GM12878 (cell line): ENCODE measurements at regions not wholly inside any gene's neighbourhood (a gene's known extent, or its start where the extent isn't known, plus 50 kb on each side); places are given as distances from the start of the nearest gene placed in this dataset.
"Not testable (repeated sequence)": the region's sequence is repeated elsewhere in the genome, so short reads cannot be mapped to it uniquely, and the experiment has no call there.

ENCODE experiments used
- ATAC-seq: fragments of 200-7000 bp; cut with Tn5 transposase; 3 replicates; pipeline ENCODE4 v1.9.1; 2020; ENCODE audit warnings: mild to moderate bottlenecking, moderate library complexity
- BruUV-seq: library from RNA; stranded (reverse); fragments of 400-500 nt; replicated peaks from 2 replicates; lab custom pipeline; 2021; lab: Mats Ljungman, UMichigan
- CTCF ChIA-PET: fragments of 300-600 bp; sonication (Branson Sonifier 250); formaldehyde crosslinking; extraction: SDS; loops from one replicate; lab custom pipeline; 2021; ENCODE audit warnings: inconsistent platforms; lab: Yijun Ruan, JAX
- POLR2A ChIA-PET: fragments of 350-600 bp; formaldehyde crosslinking; extraction: SDS; loops from one replicate; lab custom pipeline; 2021; ENCODE audit warnings: inconsistent platforms; lab: Charles Lee
- RAD21 ChIA-PET: fragments of 300-600 bp; sonication (Branson Sonifier 250); formaldehyde crosslinking; loops from one replicate; lab custom pipeline; 2023; ENCODE audit warnings: antibody characterized with exemption; ENCODE audit not compliant: unreplicated experiment; lab: Charles Lee
- SMC1A ChIA-PET: fragments of 300-600 bp; sonication (Branson Sonifier 250); formaldehyde crosslinking; loops from one replicate; lab custom pipeline; 2023; ENCODE audit not compliant: unreplicated experiment, uncharacterized antibody; lab: Charles Lee
- DNase-seq: peaks from one replicate; pipeline ENCODE4 v3.0.0-alpha.2; 2011; ENCODE audit warnings: low read depth, low spot score
- FAIRE-seq: peaks from 3 replicates; lab custom pipeline; 2011; peaks lifted over from hg19 to GRCh38; lab: Jason Lieb, UNC
- H2AFZ ChIP-seq: 2 replicates; pipeline ENCODE4 v1.6.0; 2011; ENCODE audit warnings: low read depth, low read length, control low read depth; ENCODE audit not compliant: control insufficient read depth
- H3K27ac ChIP-seq: 2 replicates; pipeline ENCODE4 v1.5.1; 2011; ENCODE audit warnings: control low read depth; ENCODE audit not compliant: control insufficient read depth, insufficient read depth
- H3K27me3 ChIP-seq, 2 experiments: replicated peaks in 1 of 2; 2 replicates each; pipeline versions ENCODE4 v1.6.0 to v1.6.1; 2011; ENCODE audit warnings: low read length in 1 of 2; ENCODE audit not compliant: control insufficient read depth in 2 of 2, insufficient read depth in 2 of 2
- H3K36me3 ChIP-seq, 2 experiments: 2 replicates each; pipeline ENCODE4 v1.5.1; 2011; ENCODE audit warnings: low read length in 1 of 2; ENCODE audit not compliant: control insufficient read depth in 2 of 2, insufficient read depth in 2 of 2
- H3K4me1 ChIP-seq: 2 replicates; pipeline ENCODE4 v1.6.1; 2011; ENCODE audit warnings: mild to moderate bottlenecking, low read length, moderate library complexity, mixed read lengths; ENCODE audit not compliant: control insufficient read depth, insufficient read depth
- H3K4me2 ChIP-seq: 2 replicates; pipeline ENCODE4 v1.6.0; 2011; ENCODE audit warnings: control low read depth; ENCODE audit not compliant: control insufficient read depth, insufficient read depth
- H3K4me3 ChIP-seq: fragments of 200-600 bp; sonication (generic); 2 replicates; pipeline ENCODE4 v1.5.1; 2016
- H3K79me2 ChIP-seq: 2 replicates; pipeline ENCODE4 v1.6.0; 2011; ENCODE audit warnings: low read length; ENCODE audit not compliant: control insufficient read depth, insufficient read depth
- H3K9ac ChIP-seq: 2 replicates; pipeline ENCODE4 v1.8.0; 2011; ENCODE audit warnings: low read length, control low read depth, mixed read lengths; ENCODE audit not compliant: control insufficient read depth, insufficient read depth
- H3K9me3 ChIP-seq: replicated peaks from 3 replicates; pipeline ENCODE4 v1.5.1; 2011; ENCODE audit warnings: mild to moderate bottlenecking, low read length; ENCODE audit not compliant: control insufficient read depth, insufficient read depth
- H4K20me1 ChIP-seq: 2 replicates; pipeline ENCODE4 v1.6.0; 2011; ENCODE audit not compliant: control insufficient read depth, insufficient read depth
- CHD1 ChIP-seq: IDR thresholded peaks from 2 replicates; pipeline ENCODE4 v1.6.1; 2012; ENCODE audit warnings: low read depth, low read length, improper control_type of control experiment
- STAT3 ChIP-seq: IDR thresholded peaks from 2 replicates; pipeline ENCODE4 v1.6.1; 2011; ENCODE audit warnings: low read depth, low read length, improper control_type of control experiment
- WGBS: methylation state at CpG from one replicate; pipeline ENCODE4 v1.1.6; 2016; ENCODE audit warnings: low lambda C conversion rate; ENCODE audit not compliant: insufficient replicate concordance, insufficient coverage; ENCODE audit errors: missing lambda C conversion rate; 5-methylcytosine and 5-hydroxymethylcytosine counted together
- in situ Hi-C: fragments of 300-500 bp; cut with MboI; formaldehyde crosslinking; loops from 9 replicates; pipeline ENCODE4 v1.14.3; 2018; ENCODE audit warnings: mixed read lengths
- intact Hi-C: fragments of 100-400 bp; cut with micrococcal nuclease; formaldehyde crosslinking; loops from one replicate; pipeline ENCODE4 v1.14.2; 2022; ENCODE audit not compliant: unreplicated experiment
- TF ChIP-seq, protein P1 (sequence below): fragments of 450-650 bp; IDR thresholded peaks from 2 replicates; pipeline ENCODE4 v1.6.1; 2018; ENCODE audit warnings: borderline replicate concordance, mild to moderate bottlenecking; ENCODE audit not compliant: partially characterized antibody

DNA sequence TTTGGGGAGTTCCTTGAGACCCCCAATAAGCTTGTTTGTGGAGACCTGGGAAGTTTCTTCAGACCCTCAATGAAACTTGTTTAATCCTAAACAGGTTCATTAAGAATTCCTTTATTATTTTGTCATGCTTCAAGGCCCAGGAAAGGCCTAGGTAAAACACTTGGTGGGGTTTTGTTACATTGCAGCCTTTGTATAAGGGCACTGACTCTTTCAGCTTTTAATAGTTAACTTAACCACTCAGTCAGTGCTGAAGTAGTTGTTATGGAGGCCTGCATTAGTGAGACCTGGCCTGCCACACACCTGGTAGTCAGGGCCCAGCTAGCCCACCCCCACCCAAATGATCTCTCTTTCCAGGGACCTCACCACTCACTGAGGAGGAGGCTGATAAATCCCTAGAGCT is 103.7 kb downstream of the FCRL5 start (continued):
- TF ChIP-seq, protein P1, sequence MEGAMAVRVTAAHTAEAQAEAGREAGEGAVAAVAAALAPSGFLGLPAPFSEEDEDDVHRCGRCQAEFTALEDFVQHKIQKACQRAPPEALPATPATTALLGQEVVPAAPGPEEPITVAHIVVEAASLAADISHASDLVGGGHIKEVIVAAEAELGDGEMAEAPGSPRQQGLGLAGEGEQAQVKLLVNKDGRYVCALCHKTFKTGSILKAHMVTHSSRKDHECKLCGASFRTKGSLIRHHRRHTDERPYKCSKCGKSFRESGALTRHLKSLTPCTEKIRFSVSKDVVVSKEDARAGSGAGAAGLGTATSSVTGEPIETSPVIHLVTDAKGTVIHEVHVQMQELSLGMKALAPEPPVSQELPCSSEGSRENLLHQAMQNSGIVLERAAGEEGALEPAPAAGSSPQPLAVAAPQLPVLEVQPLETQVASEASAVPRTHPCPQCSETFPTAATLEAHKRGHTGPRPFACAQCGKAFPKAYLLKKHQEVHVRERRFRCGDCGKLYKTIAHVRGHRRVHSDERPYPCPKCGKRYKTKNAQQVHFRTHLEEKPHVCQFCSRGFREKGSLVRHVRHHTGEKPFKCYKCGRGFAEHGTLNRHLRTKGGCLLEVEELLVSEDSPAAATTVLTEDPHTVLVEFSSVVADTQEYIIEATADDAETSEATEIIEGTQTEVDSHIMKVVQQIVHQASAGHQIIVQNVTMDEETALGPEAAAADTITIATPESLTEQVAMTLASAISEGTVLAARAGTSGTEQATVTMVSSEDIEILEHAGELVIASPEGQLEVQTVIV: no peak
- no peak for TF ChIP-seq CHD1
- no peak for TF ChIP-seq STAT3
- TF ChIP-seq, all 136 proteins: peak for 0

DNA sequence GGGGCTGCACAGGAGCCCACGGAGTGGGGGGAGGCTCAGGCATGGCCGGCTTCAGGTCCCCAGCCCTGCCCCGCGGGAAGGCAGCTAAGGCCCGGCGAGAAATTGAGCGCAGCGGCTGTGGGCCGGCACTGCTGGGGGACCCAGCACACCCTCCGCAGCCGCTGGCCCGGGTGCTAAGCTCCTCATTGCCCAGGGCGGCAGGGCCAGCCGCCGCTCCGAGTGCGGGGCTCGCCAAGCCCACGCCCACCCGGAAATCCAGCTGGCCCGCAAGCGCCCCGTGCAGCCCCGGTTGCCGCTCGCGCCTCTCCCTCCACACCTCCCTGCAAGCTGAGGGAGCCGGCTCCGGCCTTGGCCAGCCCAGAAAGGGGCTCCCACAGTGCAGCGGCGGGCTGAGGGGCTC is 106.0 kb downstream of the FCRL5 start:
- H3K9ac ChIP-seq, H3K27me3 ChIP-seq, H3K9me3 ChIP-seq, RAD21 ChIA-PET, H4K20me1 ChIP-seq, H3K4me2 ChIP-seq, H3K4me3 ChIP-seq, H2AFZ ChIP-seq, POLR2A ChIA-PET, H3K27ac ChIP-seq, DNase-seq, intact Hi-C loops, FAIRE-seq, in situ Hi-C loops, SMC1A ChIA-PET, BruUV-seq, H3K36me3 ChIP-seq, ATAC-seq, H3K4me1 ChIP-seq, H3K79me2 ChIP-seq: not testable (repeated sequence)
- 74% methylated on average over 26 of the region's 31 CpGs for WGBS
- CTCF ChIA-PET: interaction anchor here (0.6 kb wide), 1 partner anchor 593 kb away, joined by 3 read pairs; no protein-coding TSS in a partner anchor
